ENCODE measurements at regions not wholly inside any gene's neighbourhood (a gene's known extent, or its start where the extent isn't known, plus 50 kb on each side); places are given as distances from the start of the nearest gene placed in this dataset.

DNA sequence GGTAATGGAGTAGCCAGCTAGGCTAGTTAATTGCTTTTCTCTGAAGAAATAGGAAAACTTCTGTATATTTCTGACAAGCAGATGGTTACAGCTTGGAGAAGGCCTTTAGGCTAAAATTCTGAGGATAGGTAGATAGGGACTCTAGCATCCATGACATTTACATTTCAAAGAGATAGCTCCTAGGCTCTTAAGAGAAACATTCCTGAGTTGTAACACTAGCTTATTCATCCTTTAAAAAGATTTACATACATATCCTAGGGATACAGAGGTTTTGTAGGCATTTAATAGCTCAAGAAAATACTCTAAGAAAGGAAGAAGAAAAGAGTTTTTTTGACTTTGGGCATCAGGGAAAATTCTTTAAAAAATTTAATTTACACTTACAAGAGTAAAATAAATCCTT, 130.9 kb upstream of the CCDC179 start:
- Histone ChIP-seq H3K36me3 (ENCODE audit: control insufficient read depth, insufficient read depth, low read length) (no peaks in the 10 kb centered on the region), H3K27me3 (ENCODE audit: control insufficient read depth, insufficient read depth, low read length) (no peaks in the 10 kb centered on the region), H3K4me3 (ENCODE audit: low read depth, low read length) (no peak overlapping the region)
- TF ChIP-seq, protein P1, sequence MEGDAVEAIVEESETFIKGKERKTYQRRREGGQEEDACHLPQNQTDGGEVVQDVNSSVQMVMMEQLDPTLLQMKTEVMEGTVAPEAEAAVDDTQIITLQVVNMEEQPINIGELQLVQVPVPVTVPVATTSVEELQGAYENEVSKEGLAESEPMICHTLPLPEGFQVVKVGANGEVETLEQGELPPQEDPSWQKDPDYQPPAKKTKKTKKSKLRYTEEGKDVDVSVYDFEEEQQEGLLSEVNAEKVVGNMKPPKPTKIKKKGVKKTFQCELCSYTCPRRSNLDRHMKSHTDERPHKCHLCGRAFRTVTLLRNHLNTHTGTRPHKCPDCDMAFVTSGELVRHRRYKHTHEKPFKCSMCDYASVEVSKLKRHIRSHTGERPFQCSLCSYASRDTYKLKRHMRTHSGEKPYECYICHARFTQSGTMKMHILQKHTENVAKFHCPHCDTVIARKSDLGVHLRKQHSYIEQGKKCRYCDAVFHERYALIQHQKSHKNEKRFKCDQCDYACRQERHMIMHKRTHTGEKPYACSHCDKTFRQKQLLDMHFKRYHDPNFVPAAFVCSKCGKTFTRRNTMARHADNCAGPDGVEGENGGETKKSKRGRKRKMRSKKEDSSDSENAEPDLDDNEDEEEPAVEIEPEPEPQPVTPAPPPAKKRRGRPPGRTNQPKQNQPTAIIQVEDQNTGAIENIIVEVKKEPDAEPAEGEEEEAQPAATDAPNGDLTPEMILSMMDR (IDR thresholded peaks at IDR 0.05; ENCODE audit: insufficient read depth, low read depth, low read length): no peak
- CTCF ChIA-PET: interaction anchor here (1.3 kb wide), 1 partner anchor 12 kb away, joined by 3 read pairs; no protein-coding TSS in a partner anchor
- no peak for DNase-seq (ENCODE audit: low read depth)
- POLR2A ChIA-PET: no interaction called here

DNA sequence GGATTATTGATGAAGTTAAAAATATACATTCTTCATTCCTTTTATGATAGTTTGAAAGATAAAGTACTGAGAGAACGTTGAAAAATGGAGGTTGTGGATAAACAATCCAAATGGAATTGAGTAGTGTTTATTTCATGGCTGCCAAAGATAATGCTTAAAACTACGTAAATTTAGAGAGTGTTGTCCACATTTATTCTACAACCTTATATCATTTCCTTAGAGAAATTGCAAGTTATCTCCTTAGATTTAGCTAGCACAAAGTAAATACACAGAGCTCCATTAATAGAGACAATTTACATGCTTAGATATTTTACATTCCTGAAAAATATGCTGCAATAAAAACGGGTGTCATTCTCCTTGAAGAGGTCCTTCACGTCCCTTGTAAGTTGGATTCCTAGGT, 146.5 kb upstream of the CCDC179 start:
- Histone ChIP-seq H3K27me3 (ENCODE audit: control insufficient read depth, insufficient read depth, low read length) (no peaks in the 10 kb centered on the region), H3K36me3 (ENCODE audit: control insufficient read depth, insufficient read depth, low read length) (no peaks in the 10 kb centered on the region), H3K4me3 (ENCODE audit: low read depth, low read length) (no peak overlapping the region)
- ChIA-PET CTCF (no interaction called here), POLR2A (no interaction called here)
- DNase-seq (ENCODE audit: low read depth): no peak
- TF ChIP-seq, protein P1 (IDR thresholded peaks at IDR 0.05; ENCODE audit: insufficient read depth, low read depth, low read length): no peak

DNA sequence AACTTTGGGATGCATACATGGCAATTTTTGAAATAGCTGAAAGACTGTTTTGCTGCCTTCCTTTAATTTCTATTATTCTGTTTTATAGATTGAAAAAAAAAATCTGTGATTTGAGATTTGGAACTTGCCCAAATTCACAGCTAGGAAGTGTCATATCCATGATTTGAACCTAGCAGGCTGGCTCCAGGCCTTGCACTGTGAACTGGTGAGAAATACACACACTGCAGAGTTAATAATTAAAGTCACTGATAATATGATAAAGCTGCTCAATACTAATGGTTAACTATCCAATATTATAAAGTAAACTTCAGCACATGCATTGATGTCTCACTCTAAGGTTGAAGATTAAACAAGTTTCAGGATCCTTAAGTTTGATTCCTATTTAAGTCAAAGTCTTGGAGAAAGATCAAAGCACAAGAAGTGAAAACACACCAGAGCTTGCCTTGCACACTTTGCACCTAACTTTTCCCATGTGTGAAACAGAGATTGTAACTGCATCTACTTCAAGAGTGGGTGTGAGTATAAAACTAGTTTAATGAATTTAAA, 150.6 kb upstream of the CCDC179 start:
- ChIA-PET CTCF (no interaction called here), POLR2A (no interaction called here)
- no peak for DNase-seq (ENCODE audit: low read depth)
- no peak overlapping the region for H3K4me3 ChIP-seq (ENCODE audit: low read depth, low read length)
- TF ChIP-seq, protein P1 (IDR thresholded peaks at IDR 0.05; ENCODE audit: insufficient read depth, low read depth, low read length): no peak
- H3K27me3 ChIP-seq (ENCODE audit: control insufficient read depth, insufficient read depth, low read length): no peaks in the 10 kb centered on the region
- no peaks in the 10 kb centered on the region for H3K36me3 ChIP-seq (ENCODE audit: control insufficient read depth, insufficient read depth, low read length)

DNA sequence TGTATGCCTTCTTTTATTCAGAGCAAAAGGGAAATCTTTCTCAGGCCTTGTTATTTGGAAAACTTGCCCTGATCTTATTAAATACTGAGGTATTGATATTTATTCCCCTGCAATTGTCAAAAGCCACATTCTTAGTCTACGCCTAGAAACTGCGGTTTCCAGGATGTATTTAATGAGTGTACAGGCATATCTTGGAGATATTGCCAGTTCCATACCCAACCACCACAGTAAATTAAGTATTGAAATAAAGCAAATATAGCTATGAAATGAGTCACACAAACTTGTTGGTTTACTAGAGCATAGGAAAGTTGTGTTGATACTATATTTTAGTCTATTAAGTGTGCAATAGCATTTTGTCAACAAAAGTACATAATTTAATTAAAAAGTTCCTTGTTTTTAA, 152.7 kb upstream of the CCDC179 start:
- H3K4me3 ChIP-seq (ENCODE audit: low read depth, low read length): no peak overlapping the region
- H3K27me3 ChIP-seq (ENCODE audit: control insufficient read depth, insufficient read depth, low read length): no peaks in the 10 kb centered on the region
- TF ChIP-seq, protein P1 (IDR thresholded peaks at IDR 0.05; ENCODE audit: insufficient read depth, low read depth, low read length): no peak
- no peaks in the 10 kb centered on the region for H3K36me3 ChIP-seq (ENCODE audit: control insufficient read depth, insufficient read depth, low read length)
- no peak for DNase-seq (ENCODE audit: low read depth)
- CTCF ChIA-PET: no interaction called here
- POLR2A ChIA-PET: no interaction called here

DNA sequence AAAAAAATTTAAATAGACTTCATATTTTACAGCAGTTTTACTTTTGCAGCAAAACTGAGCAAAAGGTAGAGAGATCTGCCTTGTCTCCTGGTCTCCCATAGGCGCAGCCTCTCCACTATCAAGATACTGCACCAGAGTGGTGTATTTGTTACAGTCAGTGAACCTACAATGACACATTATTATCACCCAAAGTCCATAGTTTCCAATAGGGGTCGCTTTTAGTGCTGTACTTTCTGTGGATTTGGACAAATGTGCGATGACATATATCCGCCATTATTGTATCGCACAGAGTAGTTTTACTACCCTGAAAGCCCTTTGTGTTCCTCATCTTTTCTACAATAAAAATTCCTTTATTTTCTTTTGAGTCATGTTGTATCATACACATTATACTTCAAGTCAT, 153.2 kb upstream of the CCDC179 start:
- ChIA-PET CTCF (no interaction called here), POLR2A (no interaction called here)
- no peaks in the 10 kb centered on the region for H3K27me3 ChIP-seq (ENCODE audit: control insufficient read depth, insufficient read depth, low read length)
- H3K4me3 ChIP-seq (ENCODE audit: low read depth, low read length): no peak overlapping the region
- TF ChIP-seq, protein P1 (IDR thresholded peaks at IDR 0.05; ENCODE audit: insufficient read depth, low read depth, low read length): no peak
- DNase-seq (ENCODE audit: low read depth): no peak
- no peaks in the 10 kb centered on the region for H3K36me3 ChIP-seq (ENCODE audit: control insufficient read depth, insufficient read depth, low read length)
